NCI-H2081 treated with DMSO at 0.1 percent for 48 hours (cell line): ENCODE measurements at regions not wholly inside any gene's neighbourhood (a gene's known extent, or its start where the extent isn't known, plus 50 kb on each side); places are given as distances from the start of the nearest gene placed in this dataset.
"Not testable (repeated sequence)": the region's sequence is repeated elsewhere in the genome, so short reads cannot be mapped to it uniquely, and the experiment has no call there.

ENCODE experiments used
- DNase-seq: peaks from one replicate; lab custom pipeline; 2025; lab: John Stamatoyannopoulos, UW

DNA sequence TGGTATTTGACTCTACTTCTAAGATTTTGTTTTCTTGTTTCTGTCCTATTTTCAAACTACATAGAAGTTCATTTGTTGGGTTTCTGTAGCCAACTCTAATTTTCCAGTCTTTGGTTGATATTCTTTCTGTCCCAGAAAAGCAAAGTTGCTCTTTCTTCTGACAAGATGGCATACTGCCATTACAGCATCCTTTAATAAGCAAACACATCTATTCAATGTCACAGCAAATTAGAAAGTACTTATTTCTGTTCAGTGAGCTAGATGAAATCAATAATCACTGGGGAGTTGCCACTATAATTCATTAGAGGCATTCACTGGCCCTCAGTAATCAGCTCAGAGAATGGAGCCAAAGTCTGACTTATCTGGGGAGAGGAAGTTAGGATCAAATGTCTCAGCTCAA is 1258.0 kb upstream of the IGFBP7 start:
- DNase-seq = peak; percentile 22

DNA sequence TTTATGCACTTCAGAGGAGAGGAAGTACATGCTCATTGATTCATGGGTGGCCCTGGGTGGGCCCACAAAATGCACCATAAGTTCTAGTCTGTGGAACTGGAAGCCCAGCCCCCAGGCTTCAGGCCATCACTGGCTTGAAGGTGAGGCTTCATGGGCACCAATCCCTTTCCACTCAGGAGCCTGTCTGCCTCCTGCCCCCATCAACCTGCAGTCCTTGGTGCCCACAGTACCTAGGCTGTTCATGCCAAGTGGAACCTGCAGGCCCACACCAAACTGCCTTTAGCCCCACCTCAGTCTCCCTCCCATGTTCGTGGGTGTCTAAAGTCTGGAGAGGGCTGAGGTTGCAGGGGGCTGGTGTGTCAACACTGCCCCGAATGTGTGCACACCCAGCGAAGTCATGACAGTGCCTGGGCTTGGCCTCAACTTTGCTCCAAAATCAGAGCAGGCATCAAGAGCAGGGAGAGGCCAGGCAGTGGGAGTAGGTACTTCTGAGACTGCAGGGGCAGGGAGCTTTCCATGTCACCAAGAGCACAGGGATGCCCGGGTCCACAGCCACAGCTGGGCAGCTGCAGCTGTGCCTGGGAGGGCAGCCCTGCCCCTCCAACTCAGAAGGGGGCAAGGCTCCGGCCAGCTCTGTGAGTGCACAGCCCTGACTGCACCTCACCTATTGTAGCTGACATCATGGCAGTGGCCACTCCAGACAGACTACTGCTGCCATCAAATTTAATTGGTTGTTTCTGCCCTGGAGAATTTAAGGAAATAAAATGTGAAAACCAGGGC is 1250.4 kb upstream of the IGFBP7 start:
- no peak for DNase-seq

DNA sequence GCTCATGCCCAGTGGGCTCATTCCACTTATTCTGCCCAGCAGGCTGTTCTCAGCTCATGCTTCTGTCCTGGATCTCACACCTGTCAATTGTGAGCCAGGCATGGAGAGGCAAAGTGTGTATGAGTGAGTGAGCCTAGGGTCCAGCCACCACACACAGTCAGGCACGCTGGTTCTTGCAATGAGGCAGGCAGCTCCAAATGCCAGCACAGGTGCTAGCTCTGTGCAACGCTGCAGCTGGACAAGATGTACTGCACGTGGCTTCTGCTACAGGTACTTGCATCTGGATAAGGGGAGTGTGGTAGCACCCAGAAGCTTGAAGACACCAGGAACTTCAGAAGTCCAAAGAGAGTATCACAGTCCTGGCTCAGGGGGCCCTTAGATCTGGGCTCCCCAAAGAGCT is 1249.4 kb upstream of the IGFBP7 start:
- no peak for DNase-seq

DNA sequence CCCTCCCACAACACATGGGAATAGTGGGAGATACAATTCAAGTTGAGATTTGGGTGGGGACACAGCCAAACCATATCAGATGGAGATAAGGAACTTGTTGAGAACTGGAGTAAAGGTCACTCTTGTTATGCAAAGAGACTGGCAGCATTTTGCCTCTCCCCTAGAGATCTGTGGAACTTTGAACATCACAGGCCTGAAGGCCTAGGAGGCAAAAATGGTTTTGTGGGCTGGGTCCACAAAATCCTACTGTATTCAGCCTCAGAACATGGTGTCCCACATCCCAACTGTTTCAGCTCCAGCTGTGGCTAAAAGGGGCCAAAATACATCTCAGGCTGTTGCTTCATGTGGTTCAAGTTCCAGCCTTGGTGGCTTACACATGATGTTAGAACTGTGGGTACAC is 1247.8 kb upstream of the IGFBP7 start:
- DNase-seq = no peak

DNA sequence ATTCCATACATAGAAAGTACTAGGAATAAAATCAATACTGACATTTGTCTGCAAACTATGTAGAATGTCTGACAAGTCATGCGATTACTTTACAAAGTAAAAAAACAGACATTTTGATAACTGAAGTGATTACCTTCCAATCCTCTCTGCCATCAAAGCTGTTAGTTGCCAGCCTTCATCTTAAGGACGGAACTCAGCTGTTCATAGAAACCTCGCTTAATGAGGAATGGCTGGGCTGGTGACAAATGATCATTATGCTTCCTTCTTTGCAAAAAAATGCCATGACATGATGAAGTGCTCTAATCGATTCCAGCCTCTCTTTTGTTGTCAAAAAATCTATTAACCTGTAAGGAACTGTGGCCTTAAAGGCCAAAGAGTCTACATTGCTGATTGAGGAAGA is 1214.9 kb upstream of the IGFBP7 start:
- no peak for DNase-seq

DNA sequence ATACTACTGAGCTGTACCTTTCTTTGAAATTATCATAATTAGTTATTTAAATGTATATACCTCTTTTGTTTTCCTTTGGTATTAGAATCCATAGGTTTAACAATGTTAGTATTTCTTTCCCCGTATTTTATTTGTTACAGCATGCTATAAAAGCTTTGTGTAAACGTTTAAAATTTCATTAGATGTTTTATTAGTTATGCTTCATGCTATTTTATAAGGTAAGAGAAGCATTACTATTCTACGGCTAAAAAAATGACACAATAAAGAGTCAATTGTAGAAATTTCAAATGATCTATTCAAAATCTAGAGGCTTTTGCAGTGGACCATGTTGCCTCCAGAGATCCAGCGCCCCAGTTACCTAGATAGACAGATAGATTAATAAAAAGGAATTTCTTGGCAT is 1203.3 kb upstream of the IGFBP7 start:
- no peak for DNase-seq

DNA sequence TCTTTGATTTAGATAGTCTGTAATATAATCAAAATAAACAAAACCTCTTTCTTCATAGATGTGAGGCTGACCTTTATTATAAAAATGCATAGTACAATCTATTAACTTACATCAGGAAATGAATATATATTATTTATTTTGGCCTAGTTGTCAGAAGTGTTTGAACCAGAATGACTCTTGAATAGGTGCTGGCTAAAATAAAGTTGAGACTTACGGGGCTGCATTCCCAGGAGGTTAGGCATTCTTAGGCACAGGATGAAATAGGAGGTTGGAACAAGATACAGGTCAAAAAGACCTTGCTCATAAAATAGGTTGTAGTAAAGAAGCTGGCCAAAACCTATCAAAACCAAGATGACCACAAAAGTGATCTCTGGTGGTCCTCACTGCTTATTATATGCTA is 1193.3 kb upstream of the IGFBP7 start:
- DNase-seq = no peak

DNA sequence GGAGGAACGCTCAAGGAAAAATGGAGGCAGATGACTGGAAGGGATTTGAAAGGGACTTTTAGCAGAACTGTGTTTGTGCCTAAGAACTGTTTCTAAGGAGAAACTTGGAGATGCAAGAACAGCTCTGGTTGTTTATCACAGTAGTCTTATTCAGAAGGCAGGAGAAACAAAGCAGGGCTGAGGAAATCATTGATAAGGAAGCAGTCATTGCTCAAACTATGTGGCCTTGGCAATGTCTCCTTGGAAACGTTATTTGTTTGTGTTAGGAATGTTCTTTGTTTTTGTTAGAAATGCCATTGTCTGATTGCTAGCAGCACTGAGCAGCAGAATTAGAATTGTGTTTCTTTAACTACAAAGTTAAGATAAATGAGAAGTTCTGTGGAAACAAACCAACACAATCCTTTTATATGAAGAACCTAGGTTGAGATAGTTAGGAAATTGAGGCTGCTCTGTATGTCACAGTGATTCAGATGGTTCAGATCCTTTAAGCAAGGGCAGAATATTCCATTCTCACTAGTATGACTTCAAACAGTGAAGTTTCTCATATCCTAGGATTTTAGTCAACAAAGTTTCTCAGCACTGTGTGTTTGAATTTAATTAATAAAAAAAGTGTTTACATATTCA is 1191.3 kb upstream of the IGFBP7 start:
- DNase-seq = no peak

DNA sequence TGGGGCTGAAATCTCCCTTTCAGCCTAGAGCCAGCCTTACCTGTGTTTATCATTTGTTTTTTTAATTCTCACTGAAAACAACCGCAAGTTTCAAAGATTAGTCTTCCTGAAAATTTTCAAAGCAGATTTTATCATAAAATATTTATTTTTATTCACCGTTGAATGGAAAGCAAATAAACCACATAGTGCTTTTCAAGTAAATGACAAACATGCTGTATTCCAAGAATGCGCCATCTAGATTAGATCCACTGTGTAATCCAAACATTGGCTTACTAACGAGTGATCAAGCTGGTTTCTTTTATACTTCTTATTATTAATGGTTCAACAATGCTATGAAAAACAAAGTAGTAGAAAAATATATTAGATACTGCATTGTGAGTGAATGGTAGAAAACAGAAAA is 1176.2 kb upstream of the IGFBP7 start:
- DNase-seq = no peak

DNA sequence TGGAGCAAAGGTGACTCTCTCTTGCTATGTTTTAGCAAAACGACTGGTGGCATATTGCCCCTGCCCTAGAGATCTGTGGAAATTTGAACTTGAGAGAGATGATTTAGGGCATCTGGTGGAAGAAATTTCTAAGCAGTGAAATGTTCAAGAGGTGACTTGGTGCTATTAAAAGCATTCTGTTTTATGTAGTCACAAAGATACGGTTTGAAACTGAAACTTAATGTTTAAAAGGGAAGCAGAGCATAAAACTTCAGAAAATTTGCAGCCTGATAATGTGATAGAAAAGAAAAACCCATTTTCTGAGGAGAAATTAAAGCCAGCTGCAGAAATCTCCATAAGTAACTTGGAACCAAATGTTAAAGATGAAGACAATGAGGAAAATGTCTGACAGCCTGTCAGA is 1170.7 kb upstream of the IGFBP7 start:
- DNase-seq = not testable (repeated sequence)

DNA sequence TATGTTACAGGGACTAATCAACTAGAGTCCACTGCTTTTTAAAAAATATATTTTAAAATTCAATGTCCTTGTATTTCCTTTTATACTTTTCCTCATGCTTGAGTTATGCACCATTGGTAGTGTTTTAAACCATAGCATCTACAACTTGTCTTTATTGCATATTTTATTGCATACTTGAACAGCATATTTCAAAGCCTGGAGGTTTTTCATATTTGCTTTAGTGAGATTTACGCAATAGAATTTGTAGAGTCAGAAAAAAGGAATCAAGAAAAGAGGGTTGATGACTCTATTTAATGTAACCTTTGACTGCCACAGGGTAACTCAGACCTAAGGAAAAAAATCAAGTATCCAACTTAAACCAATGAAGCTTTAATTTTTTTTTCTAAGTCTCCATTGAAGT is 1165.7 kb upstream of the IGFBP7 start:
- no peak for DNase-seq

DNA sequence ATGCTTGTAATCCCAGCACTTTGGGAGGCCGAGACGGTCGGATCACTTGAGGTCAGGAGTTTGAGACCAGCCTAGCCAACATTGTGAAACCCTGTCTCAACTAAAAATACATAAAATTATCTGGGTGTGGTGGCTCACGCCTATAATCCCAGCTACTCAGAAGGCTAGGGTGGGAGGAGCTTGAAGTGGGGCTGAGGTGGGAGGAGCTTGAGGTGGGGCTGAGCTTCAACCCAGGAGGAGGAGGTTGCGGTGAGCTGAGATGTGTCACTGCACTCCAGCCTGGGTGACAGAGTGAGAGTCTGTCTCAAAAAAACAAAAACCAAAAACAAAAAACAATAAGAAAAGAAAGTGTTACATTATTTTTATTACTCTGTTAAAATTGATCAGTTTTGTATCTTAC is 1164.4 kb upstream of the IGFBP7 start:
- DNase-seq = no peak

DNA sequence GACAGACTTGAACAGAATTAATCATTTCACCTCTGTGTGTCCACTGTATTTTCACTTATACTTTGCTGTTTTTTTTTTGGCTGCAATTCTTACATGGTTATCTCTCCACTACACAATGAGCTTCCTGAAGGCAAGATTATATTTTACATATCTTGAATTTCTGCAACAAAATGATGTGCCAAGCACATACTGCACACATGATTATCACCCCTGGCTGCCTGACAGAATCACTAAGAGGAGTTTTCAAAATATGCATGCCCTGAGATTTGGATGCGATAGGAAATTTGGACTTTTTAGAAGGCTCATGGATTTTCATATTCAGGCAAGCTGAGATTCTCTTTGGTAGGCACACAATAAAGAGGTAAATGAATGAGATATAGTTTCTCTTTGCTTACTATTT is 1162.1 kb upstream of the IGFBP7 start:
- DNase-seq = no peak

DNA sequence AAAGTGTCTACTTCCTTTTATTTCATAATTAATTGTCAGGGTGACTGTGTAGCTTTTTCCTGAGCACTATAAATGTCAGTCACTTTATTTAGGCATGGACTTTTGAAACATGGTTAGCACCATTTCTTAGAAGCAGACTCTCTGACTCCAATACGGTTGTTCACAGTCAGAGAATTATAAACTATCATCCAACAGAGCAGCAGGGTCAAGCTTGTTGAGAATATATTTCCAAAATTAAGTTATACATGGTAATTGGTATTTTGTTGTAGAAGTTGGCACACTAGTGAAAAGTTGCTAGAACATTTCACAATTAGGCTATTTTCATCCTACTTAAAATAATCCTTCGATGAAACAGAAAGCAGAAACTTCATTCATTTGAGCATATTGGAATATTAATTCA is 1155.5 kb upstream of the IGFBP7 start:
- DNase-seq = no peak

DNA sequence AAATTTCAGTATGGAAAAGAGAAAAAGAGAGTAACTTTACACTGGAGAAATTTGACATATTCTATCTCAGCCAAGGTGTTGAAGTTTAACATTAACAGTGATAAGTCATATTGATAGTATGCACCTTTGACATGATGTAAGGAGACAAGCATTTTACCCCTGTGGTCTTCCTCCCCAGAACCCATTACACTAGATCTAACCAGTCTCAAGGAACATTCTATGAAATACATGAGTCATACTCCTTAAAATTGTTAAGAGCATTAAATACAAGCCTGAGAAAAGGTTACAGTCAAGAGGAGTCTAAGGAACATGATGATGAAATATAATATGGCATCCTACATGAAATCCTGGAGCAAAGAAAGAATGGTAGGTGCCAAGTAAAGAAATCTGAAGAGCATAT is 1151.3 kb upstream of the IGFBP7 start:
- DNase-seq = no peak

DNA sequence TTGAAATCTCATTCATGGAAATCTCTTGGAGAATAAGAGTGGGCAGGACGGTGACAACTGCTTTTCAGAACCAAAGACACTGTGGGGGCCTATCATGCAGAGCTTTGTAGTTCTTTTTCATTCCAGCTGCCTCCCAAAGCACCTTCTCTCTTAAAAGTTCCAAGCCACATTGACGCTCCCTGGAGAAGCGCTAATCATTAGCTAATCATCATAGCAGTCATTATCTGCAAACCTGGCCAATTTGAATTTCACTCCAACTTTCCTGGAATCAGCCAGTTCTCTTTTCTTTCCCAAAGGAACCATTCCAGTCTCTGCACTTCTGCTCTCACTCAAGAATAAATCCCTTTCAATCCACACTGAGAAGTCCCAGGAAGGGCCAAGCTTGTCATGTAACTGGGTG is 1144.1 kb upstream of the IGFBP7 start:
- DNase-seq = no peak

DNA sequence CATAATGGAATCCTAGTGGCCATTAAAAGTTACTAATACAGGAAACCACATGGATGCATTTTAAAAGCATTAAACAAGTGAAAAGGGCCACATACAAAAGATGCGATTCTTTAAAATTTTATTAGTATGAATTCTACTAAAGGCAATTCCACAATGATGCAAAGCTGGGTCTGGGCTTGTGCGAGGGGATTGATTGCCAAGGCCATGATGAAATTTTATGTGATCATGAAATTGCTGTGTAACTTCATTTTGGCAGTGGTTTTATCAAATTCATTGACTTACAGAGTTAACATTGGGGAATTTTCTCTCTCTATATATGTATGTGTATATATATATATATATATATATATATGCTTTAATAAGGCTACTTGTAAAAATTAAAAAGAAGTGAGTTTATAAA is 1142.5 kb upstream of the IGFBP7 start:
- no peak for DNase-seq

DNA sequence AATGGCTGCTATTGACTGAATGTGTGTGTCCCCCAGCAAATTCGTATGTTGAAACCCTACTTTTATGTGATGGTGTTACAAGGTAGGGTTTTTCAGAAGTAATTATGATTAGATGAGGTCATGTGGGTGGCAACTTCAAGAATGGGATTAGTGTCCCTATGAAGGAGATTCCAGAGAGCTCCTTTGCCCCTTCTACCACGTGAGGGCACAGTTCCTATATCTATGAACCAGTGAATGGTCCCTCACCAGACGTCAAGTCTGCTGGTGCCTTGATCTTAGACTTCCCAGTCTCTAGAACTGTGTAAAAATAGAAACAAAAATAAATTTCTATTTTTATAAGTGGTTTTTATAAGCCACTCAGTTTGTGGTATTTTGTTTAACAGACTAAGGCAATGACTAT is 1137.6 kb upstream of the IGFBP7 start:
- DNase-seq = no peak

DNA sequence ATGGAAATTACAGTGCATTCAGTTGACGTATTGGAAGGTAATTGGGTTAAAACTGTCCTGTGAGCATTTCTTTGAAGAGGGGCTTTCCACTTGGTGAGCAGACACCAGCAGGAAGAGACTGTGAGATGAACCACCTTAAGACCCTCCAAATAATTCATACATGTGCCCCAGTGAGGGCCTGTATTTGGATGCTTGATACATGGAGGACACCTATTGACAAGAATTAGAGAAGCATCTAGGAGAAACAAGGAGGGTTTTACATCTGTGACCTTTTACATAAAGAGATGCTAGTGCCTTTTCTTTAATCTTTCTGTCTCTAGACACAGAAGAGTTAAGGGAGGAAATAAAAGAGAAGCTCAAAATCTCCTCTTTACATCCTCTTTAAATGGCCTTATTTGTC is 1115.3 kb upstream of the IGFBP7 start:
- no peak for DNase-seq

DNA sequence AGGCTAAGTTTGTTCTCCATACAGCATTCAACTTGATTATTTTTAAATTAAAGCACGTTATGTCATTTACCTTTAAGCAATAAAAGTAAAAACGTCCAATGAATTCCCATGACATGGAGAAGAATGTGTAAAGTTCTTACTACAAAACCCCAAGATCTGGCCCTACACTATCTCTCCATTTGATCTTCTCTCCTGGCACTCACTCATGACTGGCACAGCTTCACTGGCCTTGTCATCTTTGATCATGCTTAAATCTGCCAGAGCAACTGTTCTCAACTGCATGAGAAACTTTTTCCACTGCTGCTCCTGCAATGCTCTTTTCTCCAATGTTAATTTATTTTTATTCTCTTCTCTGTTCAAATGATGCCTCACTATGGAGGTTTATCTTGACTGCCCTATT is 1109.0 kb upstream of the IGFBP7 start:
- no peak for DNase-seq

DNA sequence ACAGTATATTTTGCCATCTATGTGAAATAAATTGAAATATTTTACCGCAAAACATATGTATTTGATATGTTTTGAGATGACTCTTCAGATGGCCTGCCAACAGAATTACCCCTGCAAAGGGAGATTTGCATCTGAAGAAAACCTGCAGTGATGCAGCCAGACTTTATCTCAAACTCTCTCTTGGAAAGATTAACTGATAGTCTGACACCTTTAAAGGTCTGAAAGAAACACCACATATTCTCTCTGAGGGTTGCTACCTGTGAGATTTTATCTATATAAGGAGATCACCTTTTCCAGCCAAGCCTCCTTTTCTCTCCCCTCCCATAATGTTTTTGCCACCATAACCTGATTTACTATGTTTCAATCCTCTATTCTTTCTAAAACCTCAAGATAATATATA is 1106.3 kb upstream of the IGFBP7 start:
- DNase-seq = no peak

DNA sequence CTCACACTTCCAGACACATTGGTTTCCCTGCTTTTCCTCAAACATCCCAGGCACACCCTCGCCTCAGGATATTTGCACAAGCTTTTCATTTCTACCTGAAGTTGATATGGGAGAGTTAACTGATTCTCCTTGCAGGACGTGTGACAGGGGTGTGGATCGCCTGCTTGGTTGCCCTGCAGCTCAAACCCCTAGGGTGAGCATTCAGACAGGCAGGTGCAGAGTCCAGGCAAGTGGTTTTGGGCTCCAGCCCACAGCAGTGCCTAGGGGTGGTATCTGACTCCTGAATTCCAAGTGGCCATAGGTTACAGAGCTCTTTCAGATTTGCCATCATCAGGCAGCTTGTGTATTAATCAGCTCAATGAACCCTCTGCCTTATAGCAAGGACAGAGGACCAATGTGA is 1104.2 kb upstream of the IGFBP7 start:
- DNase-seq = no peak

DNA sequence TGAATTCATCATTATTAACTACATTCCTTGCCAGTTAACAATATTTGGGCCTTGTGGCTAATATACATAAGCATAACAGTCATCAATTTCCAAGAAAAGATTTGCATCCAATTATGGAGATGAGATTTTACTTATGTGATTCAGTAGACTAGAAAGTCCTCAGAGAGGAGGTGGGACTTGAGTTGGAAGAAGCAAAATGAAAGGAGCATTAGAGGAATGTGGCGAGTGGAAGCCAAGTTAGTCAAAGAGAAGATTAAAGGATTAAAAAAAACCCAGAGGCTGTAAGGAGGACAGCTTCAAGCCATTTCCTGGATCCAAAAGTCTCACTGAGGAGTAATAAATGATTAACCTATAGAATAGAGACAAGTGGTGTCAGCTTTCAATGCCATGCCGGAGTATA is 1099.4 kb upstream of the IGFBP7 start:
- DNase-seq = no peak

DNA sequence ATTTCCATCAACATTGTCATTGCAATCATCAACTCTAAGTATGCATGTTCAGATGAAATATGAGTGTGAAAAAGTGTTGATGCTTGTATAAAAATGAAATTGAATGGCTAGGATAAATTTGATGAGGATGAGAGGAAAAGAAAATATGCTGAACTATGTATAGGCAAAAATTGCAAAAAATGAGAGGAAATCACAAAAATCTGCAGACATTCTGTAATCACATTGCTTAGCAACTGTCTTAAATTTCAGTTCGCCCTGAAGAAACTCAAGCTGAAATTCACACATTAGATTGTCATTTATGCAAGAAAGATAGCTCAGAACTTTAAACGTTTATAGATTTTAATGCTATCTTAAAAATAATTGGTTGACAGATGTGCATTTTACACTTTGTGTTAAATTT is 1098.8 kb upstream of the IGFBP7 start:
- DNase-seq = no peak
